DND-41 (cell line): ENCODE measurements at regions not wholly inside any gene's neighbourhood (a gene's known extent, or its start where the extent isn't known, plus 50 kb on each side); places are given as distances from the start of the nearest gene placed in this dataset.
"Not testable (repeated sequence)": the region's sequence is repeated elsewhere in the genome, so short reads cannot be mapped to it uniquely, and the experiment has no call there.

Experiments
- ATAC-seq: fragments of 200-7000 bp; cut with Tn5 transposase; 3 replicates; pipeline ENCODE4 v1.9.1; 2021; ENCODE audit warnings: low read depth; ENCODE audit not compliant: insufficient read depth
- DNase-seq: peaks from one replicate; pipeline ENCODE4 v3.0.0-alpha.2; 2020
- H2AFZ ChIP-seq: 2 replicates; pipeline ENCODE4 v1.6.0; 2012; ENCODE audit warnings: low read depth, low read length
- H3K27ac ChIP-seq: 2 replicates; pipeline ENCODE4 v1.5.1; 2012; ENCODE audit warnings: low read length, inconsistent platforms
- H3K27me3 ChIP-seq: fragments of 200-600 bp; sonication (generic); 2 replicates; pipeline ENCODE4 v1.6.0; 2012; ENCODE audit warnings: low read length, mild to moderate bottlenecking, inconsistent platforms; ENCODE audit not compliant: insufficient read depth, poor library complexity
- H3K36me3 ChIP-seq: 2 replicates; pipeline ENCODE4 v1.5.1; 2012; ENCODE audit warnings: low read length, inconsistent platforms; ENCODE audit not compliant: insufficient read depth
- H3K4me1 ChIP-seq: 2 replicates; pipeline ENCODE4 v1.5.1; 2012; ENCODE audit warnings: mild to moderate bottlenecking, low read length; ENCODE audit not compliant: insufficient read depth
- H3K4me2 ChIP-seq: 2 replicates; pipeline ENCODE4 v1.6.0; 2012; ENCODE audit warnings: mild to moderate bottlenecking, moderate library complexity, low read length, inconsistent platforms; ENCODE audit not compliant: insufficient read depth
- H3K4me3 ChIP-seq, 2 experiments: fragments of 200-600 bp in 1 of 2; shearing (Covaris generic) in 1 of 2; 2 replicates each; pipeline ENCODE4 v1.5.1; 2012 to 2016; ENCODE audit warnings: inconsistent platforms in 2 of 2, low read length in 2 of 2, mild to moderate bottlenecking in 2 of 2, low read depth in 1 of 2, moderate library complexity in 1 of 2
- H3K79me2 ChIP-seq: 2 replicates; pipeline ENCODE4 v1.6.0; 2012; ENCODE audit warnings: low read length, inconsistent platforms; ENCODE audit not compliant: insufficient read depth
- H3K9ac ChIP-seq: 2 replicates; pipeline ENCODE4 v1.6.0; 2012; ENCODE audit warnings: low read depth, mild to moderate bottlenecking, inconsistent platforms, low read length, moderate library complexity
- H3K9me3 ChIP-seq: 2 replicates; pipeline ENCODE4 v1.5.1; 2012; ENCODE audit warnings: low read length, moderate library complexity, mild to moderate bottlenecking, inconsistent platforms; ENCODE audit not compliant: insufficient read depth, severe bottlenecking
- H4K20me1 ChIP-seq: 2 replicates; pipeline ENCODE4 v1.6.0; 2012; ENCODE audit warnings: low read length; ENCODE audit not compliant: insufficient read depth
- EZH2 ChIP-seq: IDR thresholded peaks from 3 replicates; pipeline ENCODE4 v1.6.1; 2012; ENCODE audit warnings: borderline replicate concordance, low read depth, mild to moderate bottlenecking, moderate library complexity, low read length, inconsistent platforms; ENCODE audit not compliant: severe bottlenecking
- TF ChIP-seq, protein P1 (sequence below): IDR thresholded peaks from 2 replicates; pipeline ENCODE4 v1.5.1; 2012; ENCODE audit warnings: borderline replicate concordance, low read length, moderate library complexity, mild to moderate bottlenecking; ENCODE audit not compliant: poor library complexity, severe bottlenecking; ENCODE audit errors: extremely low read depth

DNA sequence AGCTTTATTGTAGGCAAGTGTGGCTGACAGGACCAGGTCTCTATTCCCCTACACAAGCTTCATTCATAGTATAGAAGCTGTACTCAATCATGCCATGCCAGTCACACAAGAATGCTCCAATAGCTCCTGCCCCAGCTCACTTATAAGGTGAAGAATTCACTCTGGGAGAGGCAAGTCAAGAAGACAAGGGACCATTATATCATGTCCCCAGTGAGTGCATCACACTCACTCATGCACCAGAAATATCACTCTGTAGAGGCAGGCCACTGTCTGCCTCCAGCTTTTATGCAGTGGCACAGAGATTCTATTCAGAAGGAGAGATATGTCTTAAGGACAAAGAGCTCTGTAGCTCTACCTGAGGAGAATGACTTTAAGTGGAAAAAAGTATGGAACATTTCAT, 263.2 kb downstream of the GJA1 start:
- Histone ChIP-seq H4K20me1 (no peaks in the 10 kb centered on the region), H3K9me3 (no peaks in the 10 kb centered on the region), H3K79me2 (no peaks in the 10 kb centered on the region), H3K27ac (no peak overlapping the region), H2AFZ (no peak overlapping the region), H3K4me3 (no peak overlapping the region), H3K4me1 (no peaks in the 10 kb centered on the region), H3K4me2 (no peak overlapping the region), H3K27me3 (no peaks in the 10 kb centered on the region), H3K36me3 (no peaks in the 10 kb centered on the region), H3K9ac (no peak overlapping the region)
- no peak for DNase-seq
- TF ChIP-seq, protein P1, sequence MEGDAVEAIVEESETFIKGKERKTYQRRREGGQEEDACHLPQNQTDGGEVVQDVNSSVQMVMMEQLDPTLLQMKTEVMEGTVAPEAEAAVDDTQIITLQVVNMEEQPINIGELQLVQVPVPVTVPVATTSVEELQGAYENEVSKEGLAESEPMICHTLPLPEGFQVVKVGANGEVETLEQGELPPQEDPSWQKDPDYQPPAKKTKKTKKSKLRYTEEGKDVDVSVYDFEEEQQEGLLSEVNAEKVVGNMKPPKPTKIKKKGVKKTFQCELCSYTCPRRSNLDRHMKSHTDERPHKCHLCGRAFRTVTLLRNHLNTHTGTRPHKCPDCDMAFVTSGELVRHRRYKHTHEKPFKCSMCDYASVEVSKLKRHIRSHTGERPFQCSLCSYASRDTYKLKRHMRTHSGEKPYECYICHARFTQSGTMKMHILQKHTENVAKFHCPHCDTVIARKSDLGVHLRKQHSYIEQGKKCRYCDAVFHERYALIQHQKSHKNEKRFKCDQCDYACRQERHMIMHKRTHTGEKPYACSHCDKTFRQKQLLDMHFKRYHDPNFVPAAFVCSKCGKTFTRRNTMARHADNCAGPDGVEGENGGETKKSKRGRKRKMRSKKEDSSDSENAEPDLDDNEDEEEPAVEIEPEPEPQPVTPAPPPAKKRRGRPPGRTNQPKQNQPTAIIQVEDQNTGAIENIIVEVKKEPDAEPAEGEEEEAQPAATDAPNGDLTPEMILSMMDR: no peak
- TF ChIP-seq EZH2: no peak
- no peak for ATAC-seq

DNA sequence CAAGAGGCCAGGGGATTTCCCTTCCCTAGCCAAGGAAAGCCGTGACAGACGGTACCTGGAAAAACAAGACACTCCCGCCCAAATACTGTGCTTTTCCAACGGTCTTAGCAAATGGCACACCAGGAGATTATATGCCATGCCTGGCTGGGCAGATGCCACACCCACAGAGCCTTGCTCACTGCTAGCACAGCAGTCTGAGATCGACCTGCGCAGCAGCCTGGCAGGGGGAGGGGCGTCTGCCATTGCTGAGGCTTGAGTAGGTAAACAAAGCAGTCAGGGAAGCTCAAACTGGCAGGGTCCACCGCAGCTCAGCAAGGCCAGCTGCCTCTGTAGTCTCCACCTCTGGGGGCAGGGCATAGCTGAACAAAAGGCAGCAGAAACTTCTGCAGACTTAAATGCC, 267.7 kb downstream of the GJA1 start:
- not testable (repeated sequence) for H3K27ac ChIP-seq, H4K20me1 ChIP-seq, H3K4me1 ChIP-seq, H3K4me2 ChIP-seq, H3K4me3 ChIP-seq, H3K36me3 ChIP-seq, H3K9ac ChIP-seq, H2AFZ ChIP-seq, DNase-seq, H3K9me3 ChIP-seq, ATAC-seq, H3K79me2 ChIP-seq, H3K27me3 ChIP-seq

DNA sequence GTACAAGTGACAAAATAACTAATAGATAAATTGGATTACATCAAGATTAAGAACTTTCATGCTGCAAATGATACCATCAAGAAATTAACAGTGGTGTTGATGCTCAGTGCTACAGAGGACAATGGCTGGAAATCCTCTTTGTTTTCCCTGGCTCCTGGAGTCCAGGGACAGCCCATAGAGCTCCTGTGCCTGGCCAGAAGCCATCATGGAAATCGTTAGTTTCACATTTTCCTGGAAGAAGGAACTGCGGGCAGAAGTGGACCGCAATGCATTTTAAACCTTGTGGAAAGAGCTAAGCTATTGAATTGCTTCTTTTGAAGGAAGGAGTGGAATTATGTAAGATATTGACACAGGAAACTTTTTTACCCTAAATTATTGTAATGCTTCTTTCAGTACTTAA, 276.0 kb downstream of the GJA1 start:
- DNase-seq: no peak
- H3K4me3 ChIP-seq: no peak overlapping the region
- TF ChIP-seq, protein P1: no peak

DNA sequence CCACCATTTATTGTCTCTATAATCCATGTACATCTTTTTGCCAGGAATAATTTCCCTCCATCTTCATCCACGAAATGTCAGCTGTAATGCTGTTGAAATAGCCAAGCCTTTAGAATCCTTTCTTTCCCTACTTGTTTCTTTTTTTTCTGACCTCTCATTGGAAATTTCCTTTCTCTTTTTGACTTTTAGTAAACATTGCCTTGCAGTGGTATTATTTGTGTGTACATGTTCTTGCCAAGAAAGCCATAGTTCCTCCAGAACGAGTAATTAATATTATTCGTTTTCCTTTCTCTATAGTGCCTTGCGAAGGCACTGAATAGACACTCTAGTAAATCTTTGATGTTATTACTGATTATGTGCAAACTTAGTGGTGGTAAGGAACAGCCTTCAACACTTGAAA, 282.2 kb downstream of the GJA1 start:
- Histone ChIP-seq H3K4me1 (no peaks in the 10 kb centered on the region), H3K27me3 (no peaks in the 10 kb centered on the region), H3K27ac (no peak overlapping the region), H3K9me3 (peaks cover 4% of the 10 kb centered on the region), H2AFZ (no peak overlapping the region), H3K4me2 (no peak overlapping the region), H3K79me2 (no peaks in the 10 kb centered on the region), H3K4me3 (no peak overlapping the region), H3K36me3 (no peaks in the 10 kb centered on the region), H3K9ac (no peak overlapping the region), H4K20me1 (no peaks in the 10 kb centered on the region)
- TF ChIP-seq, protein P1: no peak
- no peak for TF ChIP-seq EZH2
- no peak for DNase-seq
- ATAC-seq: no peak

More for the DNA sequence above, 276.0 kb downstream of the GJA1 start:
- ATAC-seq: no peak
- Histone ChIP-seq H3K79me2 (no peaks in the 10 kb centered on the region), H3K27me3 (no peaks in the 10 kb centered on the region), H3K9ac (no peak overlapping the region), H3K27ac (no peak overlapping the region), H3K9me3 (no peaks in the 10 kb centered on the region), H3K4me2 (no peak overlapping the region), H3K4me1 (no peaks in the 10 kb centered on the region), H3K36me3 (no peaks in the 10 kb centered on the region), H2AFZ (no peak overlapping the region), H4K20me1 (no peaks in the 10 kb centered on the region)

DNA sequence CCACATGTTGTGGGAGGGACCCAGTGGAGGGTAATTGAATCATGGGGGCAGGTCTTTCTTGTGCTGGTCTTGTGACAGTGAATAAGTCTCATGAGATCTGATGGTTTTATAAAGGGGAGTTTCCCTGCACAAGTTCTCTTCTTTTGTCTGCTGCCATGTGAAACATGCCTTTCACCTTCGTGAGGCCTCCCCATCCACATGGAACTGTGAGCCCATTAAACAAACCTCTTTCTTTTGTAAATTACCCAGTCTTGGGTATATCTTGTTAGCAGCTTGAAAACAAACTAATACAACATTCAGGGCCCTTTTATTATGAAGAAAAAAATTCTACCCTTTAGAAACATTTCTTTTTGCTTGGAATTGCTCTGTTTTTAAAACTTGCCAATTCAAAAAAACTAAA, 285.4 kb downstream of the GJA1 start:
- not testable (repeated sequence) for H3K4me2 ChIP-seq, H3K9ac ChIP-seq, H3K4me1 ChIP-seq, ATAC-seq, H4K20me1 ChIP-seq, H3K79me2 ChIP-seq, H2AFZ ChIP-seq, H3K9me3 ChIP-seq, DNase-seq, H3K27ac ChIP-seq, H3K4me3 ChIP-seq, H3K27me3 ChIP-seq, H3K36me3 ChIP-seq
